ENCODE measurements at regions not wholly inside any gene's neighbourhood (a gene's known extent, or its start where the extent isn't known, plus 50 kb on each side); places are given as distances from the start of the nearest gene placed in this dataset.

GRCh38 chr1:34322969-34323368, 146.3 kb downstream of the C1orf94 start:
- H3K9ac ChIP-seq (ENCODE audit: low read depth in 1 of 3, low read length in 3 of 3), result no peak overlapping the region
- H3K27ac ChIP-seq (ENCODE audit: low read depth, low read length), result no peak overlapping the region
- H3K27me3 ChIP-seq (ENCODE audit: control insufficient read depth in 3 of 3, insufficient read depth in 3 of 3, low read length in 3 of 3), result peaks cover 0 to 18% (median 4%) of the 10 kb centered on the region in 3 donors
- no peaks in the 10 kb centered on the region for H3K36me3 ChIP-seq (ENCODE audit: control insufficient read depth in 3 of 3, insufficient read depth in 3 of 3, low read length in 3 of 3)
- H3K4me3 ChIP-seq (ENCODE audit: low read length in 3 of 3), result no peak overlapping the region
- H3K9me3 ChIP-seq (ENCODE audit: control insufficient read depth in 3 of 3, low read length in 3 of 3), result no peaks in the 10 kb centered on the region
- no peaks in the 10 kb centered on the region for H3K4me1 ChIP-seq (ENCODE audit: control insufficient read depth in 3 of 3, insufficient read depth in 3 of 3, low read length in 3 of 3)

GRCh38 chr1:34324879-34325440, 148.3 kb downstream of the C1orf94 start:
- Histone ChIP-seq H3K36me3 (ENCODE audit: control insufficient read depth in 3 of 3, insufficient read depth in 3 of 3, low read length in 3 of 3) (no peaks in the 10 kb centered on the region), H3K4me1 (ENCODE audit: control insufficient read depth in 3 of 3, insufficient read depth in 3 of 3, low read length in 3 of 3) (no peaks in the 10 kb centered on the region), H3K27ac (ENCODE audit: low read depth, low read length) (no peak overlapping the region), H3K27me3 (ENCODE audit: control insufficient read depth in 3 of 3, insufficient read depth in 3 of 3, low read length in 3 of 3) (peaks cover 0 to 18% (median 5%) of the 10 kb centered on the region in 3 donors), H3K4me3 (ENCODE audit: low read length in 3 of 3) (no peak overlapping the region), H3K9me3 (ENCODE audit: control insufficient read depth in 3 of 3, low read length in 3 of 3) (no peaks in the 10 kb centered on the region), H3K9ac (ENCODE audit: low read depth in 1 of 3, low read length in 3 of 3) (no peak overlapping the region)

DNA sequence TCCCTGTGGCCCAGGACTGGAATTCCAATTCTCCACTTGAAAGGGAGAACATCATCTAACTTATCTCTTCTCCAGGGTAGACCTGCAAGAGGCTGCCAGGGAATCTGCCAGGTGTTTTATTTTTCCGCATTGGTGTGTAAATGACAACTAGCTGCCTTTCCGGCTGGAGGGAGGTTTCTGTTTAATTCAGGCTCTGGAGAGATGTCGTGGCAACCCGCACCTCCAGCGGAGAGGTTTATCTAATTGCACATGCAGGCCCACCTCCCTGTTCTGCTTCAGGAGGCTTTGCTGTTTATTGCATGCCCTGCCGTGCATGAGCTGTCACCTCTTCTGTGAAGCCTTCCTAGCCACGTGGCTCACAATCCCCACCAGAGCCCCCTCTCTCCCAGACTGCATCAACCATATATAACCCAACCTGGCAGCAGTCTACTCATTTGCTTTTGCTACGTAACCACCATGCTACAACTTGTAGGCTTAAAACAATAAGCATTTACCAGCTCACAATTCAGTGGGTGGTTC, 151.6 kb downstream of the C1orf94 start:
- Histone ChIP-seq H3K4me1 (ENCODE audit: control insufficient read depth in 3 of 3, insufficient read depth in 3 of 3, low read length in 3 of 3) (no peaks in the 10 kb centered on the region), H3K4me3 (ENCODE audit: low read length in 3 of 3) (no peak overlapping the region), H3K9me3 (ENCODE audit: control insufficient read depth in 3 of 3, low read length in 3 of 3) (no peaks in the 10 kb centered on the region), H3K9ac (ENCODE audit: low read depth in 1 of 3, low read length in 3 of 3) (no peak overlapping the region), H3K27ac (ENCODE audit: low read depth, low read length) (no peak overlapping the region), H3K27me3 (ENCODE audit: control insufficient read depth in 3 of 3, insufficient read depth in 3 of 3, low read length in 3 of 3) (peaks cover 0 to 14% (median 12%) of the 10 kb centered on the region in 3 donors), H3K36me3 (ENCODE audit: control insufficient read depth in 3 of 3, insufficient read depth in 3 of 3, low read length in 3 of 3) (no peaks in the 10 kb centered on the region)

GRCh38 chr1:34330061-34330460, 153.4 kb downstream of the C1orf94 start:
- Histone ChIP-seq H3K27ac (ENCODE audit: low read depth, low read length) (no peak overlapping the region), H3K9ac (ENCODE audit: low read depth in 1 of 3, low read length in 3 of 3) (no peak overlapping the region), H3K4me1 (ENCODE audit: control insufficient read depth in 3 of 3, insufficient read depth in 3 of 3, low read length in 3 of 3) (no peaks in the 10 kb centered on the region), H3K27me3 (ENCODE audit: control insufficient read depth in 3 of 3, insufficient read depth in 3 of 3, low read length in 3 of 3) (peaks cover 0 to 12% (median 9%) of the 10 kb centered on the region in 3 donors), H3K9me3 (ENCODE audit: control insufficient read depth in 3 of 3, low read length in 3 of 3) (no peaks in the 10 kb centered on the region), H3K4me3 (ENCODE audit: low read length in 3 of 3) (no peak overlapping the region), H3K36me3 (ENCODE audit: control insufficient read depth in 3 of 3, insufficient read depth in 3 of 3, low read length in 3 of 3) (no peaks in the 10 kb centered on the region)

GRCh38 chr1:34331020-34331926, 154.6 kb downstream of the C1orf94 start:
- Histone ChIP-seq H3K9ac (ENCODE audit: low read depth in 1 of 3, low read length in 3 of 3) (no peak overlapping the region), H3K27me3 (ENCODE audit: control insufficient read depth in 3 of 3, insufficient read depth in 3 of 3, low read length in 3 of 3) (peaks cover 0 to 12% (median 5%) of the 10 kb centered on the region in 3 donors), H3K4me3 (ENCODE audit: low read length in 3 of 3) (no peak overlapping the region), H3K36me3 (ENCODE audit: control insufficient read depth in 3 of 3, insufficient read depth in 3 of 3, low read length in 3 of 3) (no peaks in the 10 kb centered on the region), H3K27ac (ENCODE audit: low read depth, low read length) (no peak overlapping the region), H3K4me1 (ENCODE audit: control insufficient read depth in 3 of 3, insufficient read depth in 3 of 3, low read length in 3 of 3) (no peaks in the 10 kb centered on the region), H3K9me3 (ENCODE audit: control insufficient read depth in 3 of 3, low read length in 3 of 3) (no peaks in the 10 kb centered on the region)

DNA sequence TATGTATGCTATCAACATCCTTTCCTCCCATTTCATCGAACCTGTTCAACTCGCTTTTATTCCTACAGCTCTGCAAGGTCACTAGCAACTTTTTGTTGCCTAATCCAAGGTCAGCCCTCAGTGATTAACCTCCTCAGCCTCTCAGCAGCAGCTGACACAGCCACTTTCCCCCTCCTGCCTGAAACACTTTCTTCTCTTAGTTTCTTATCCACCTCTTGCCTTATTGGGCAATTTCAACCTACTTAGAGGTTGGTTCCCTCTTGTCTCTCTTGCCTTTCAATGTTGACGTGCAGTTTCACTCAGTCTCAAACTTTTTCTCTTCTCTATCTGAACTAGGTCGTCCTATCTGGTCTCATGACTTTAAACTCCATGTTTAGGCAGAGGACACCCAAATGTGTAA, 156.3 kb downstream of the C1orf94 start:
- H3K9me3 ChIP-seq (ENCODE audit: control insufficient read depth in 3 of 3, low read length in 3 of 3), result no peaks in the 10 kb centered on the region
- H3K36me3 ChIP-seq (ENCODE audit: control insufficient read depth in 3 of 3, insufficient read depth in 3 of 3, low read length in 3 of 3), result no peaks in the 10 kb centered on the region

DNA sequence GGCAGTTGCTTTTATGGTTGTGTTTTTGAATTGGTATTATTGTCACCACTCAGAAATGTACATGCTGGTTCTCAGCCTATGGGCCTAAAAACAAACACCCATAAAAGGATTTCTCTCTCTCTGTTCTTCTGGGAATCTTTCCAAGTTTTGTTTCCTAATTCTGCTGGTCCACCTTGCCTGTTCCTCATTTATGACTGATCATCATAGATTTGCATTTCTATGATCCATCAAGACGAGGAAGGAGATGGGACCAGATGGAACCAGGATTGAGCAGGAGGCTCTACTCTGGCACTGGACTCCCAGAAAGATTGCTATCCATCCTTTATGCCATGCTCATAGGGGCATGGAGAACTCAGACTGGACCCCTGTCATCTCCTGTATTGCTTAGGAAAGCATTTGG, 162.2 kb downstream of the C1orf94 start:
- no peaks in the 10 kb centered on the region for H3K36me3 ChIP-seq (ENCODE audit: control insufficient read depth in 3 of 3, insufficient read depth in 3 of 3, low read length in 3 of 3)
- H3K27me3 ChIP-seq (ENCODE audit: control insufficient read depth in 3 of 3, insufficient read depth in 3 of 3, low read length in 3 of 3), result peaks cover 0 to 7% (median 4%) of the 10 kb centered on the region in 3 donors
- no peak overlapping the region for H3K4me3 ChIP-seq (ENCODE audit: low read length in 3 of 3)
- H3K9ac ChIP-seq (ENCODE audit: low read depth in 1 of 3, low read length in 3 of 3), result no peak overlapping the region
- H3K9me3 ChIP-seq (ENCODE audit: control insufficient read depth in 3 of 3, low read length in 3 of 3), result no peaks in the 10 kb centered on the region
- no peaks in the 10 kb centered on the region for H3K4me1 ChIP-seq (ENCODE audit: control insufficient read depth in 3 of 3, insufficient read depth in 3 of 3, low read length in 3 of 3)
- no peak overlapping the region for H3K27ac ChIP-seq (ENCODE audit: low read depth, low read length)

More for the DNA sequence above, 156.3 kb downstream of the C1orf94 start:
- Histone ChIP-seq H3K9ac (ENCODE audit: low read depth in 1 of 3, low read length in 3 of 3) (no peak overlapping the region), H3K27ac (ENCODE audit: low read depth, low read length) (no peak overlapping the region), H3K4me1 (ENCODE audit: control insufficient read depth in 3 of 3, insufficient read depth in 3 of 3, low read length in 3 of 3) (no peaks in the 10 kb centered on the region), H3K4me3 (ENCODE audit: low read length in 3 of 3) (no peak overlapping the region), H3K27me3 (ENCODE audit: control insufficient read depth in 3 of 3, insufficient read depth in 3 of 3, low read length in 3 of 3) (peaks cover 0 to 14% (median 0%) of the 10 kb centered on the region in 3 donors)

- Histone ChIP-seq H3K36me3 (ENCODE audit: control insufficient read depth in 3 of 3, insufficient read depth in 3 of 3, low read length in 3 of 3) (no peaks in the 10 kb centered on the region), H3K9ac (ENCODE audit: low read depth in 1 of 3, low read length in 3 of 3) (no peak overlapping the region), H3K27ac (ENCODE audit: low read depth, low read length) (no peak overlapping the region), H3K27me3 (ENCODE audit: control insufficient read depth in 3 of 3, insufficient read depth in 3 of 3, low read length in 3 of 3) (peaks cover 0 to 7% (median 5%) of the 10 kb centered on the region in 3 donors), H3K9me3 (ENCODE audit: control insufficient read depth in 3 of 3, low read length in 3 of 3) (peaks cover 0 to 2% (median 0%) of the 10 kb centered on the region in 3 donors), H3K4me1 (ENCODE audit: control insufficient read depth in 3 of 3, insufficient read depth in 3 of 3, low read length in 3 of 3) (no peaks in the 10 kb centered on the region), H3K4me3 (ENCODE audit: low read length in 3 of 3) (no peak overlapping the region)
Measured at GRCh38 chr1:34341896-34342295, 165.2 kb downstream of the C1orf94 start.

- no peak overlapping the region for H3K4me3 ChIP-seq (ENCODE audit: low read length in 3 of 3)
- peaks cover 0 to 7% (median 3%) of the 10 kb centered on the region in 3 donors for H3K27me3 ChIP-seq (ENCODE audit: control insufficient read depth in 3 of 3, insufficient read depth in 3 of 3, low read length in 3 of 3)
- H3K27ac ChIP-seq (ENCODE audit: low read depth, low read length), result no peak overlapping the region
- no peaks in the 10 kb centered on the region for H3K4me1 ChIP-seq (ENCODE audit: control insufficient read depth in 3 of 3, insufficient read depth in 3 of 3, low read length in 3 of 3)
- peaks cover 0 to 2% (median 0%) of the 10 kb centered on the region in 3 donors for H3K9me3 ChIP-seq (ENCODE audit: control insufficient read depth in 3 of 3, low read length in 3 of 3)
- H3K9ac ChIP-seq (ENCODE audit: low read depth in 1 of 3, low read length in 3 of 3), result no peak overlapping the region
- no peaks in the 10 kb centered on the region for H3K36me3 ChIP-seq (ENCODE audit: control insufficient read depth in 3 of 3, insufficient read depth in 3 of 3, low read length in 3 of 3)
Measured at GRCh38 chr1:34342334-34342733, 165.6 kb downstream of the C1orf94 start.

GRCh38 chr1:34346128-34346527, 169.4 kb downstream of the C1orf94 start:
- H3K27ac ChIP-seq (ENCODE audit: low read depth, low read length), result no peak overlapping the region
- no peak overlapping the region for H3K4me3 ChIP-seq (ENCODE audit: low read length in 3 of 3)
- H3K9ac ChIP-seq (ENCODE audit: low read depth in 1 of 3, low read length in 3 of 3), result no peak overlapping the region
- H3K36me3 ChIP-seq (ENCODE audit: control insufficient read depth in 3 of 3, insufficient read depth in 3 of 3, low read length in 3 of 3), result no peaks in the 10 kb centered on the region
- H3K4me1 ChIP-seq (ENCODE audit: control insufficient read depth in 3 of 3, insufficient read depth in 3 of 3, low read length in 3 of 3), result no peaks in the 10 kb centered on the region
- peaks cover 0 to 2% (median 2%) of the 10 kb centered on the region in 3 donors for H3K9me3 ChIP-seq (ENCODE audit: control insufficient read depth in 3 of 3, low read length in 3 of 3)
- H3K27me3 ChIP-seq (ENCODE audit: control insufficient read depth in 3 of 3, insufficient read depth in 3 of 3, low read length in 3 of 3), result peaks cover 0 to 7% (median 2%) of the 10 kb centered on the region in 3 donors

Measured in skeletal muscle tissue (tissue), 3 donors.